RPMI8226 (cell line): ENCODE measurements at regions not wholly inside any gene's neighbourhood (a gene's known extent, or its start where the extent isn't known, plus 50 kb on each side); places are given as distances from the start of the nearest gene placed in this dataset.

Experiments
- DNase-seq: peaks from one replicate; pipeline ENCODE4 v3.0.0-alpha.2; 2015

- no peak for DNase-seq
Observed at GRCh38 chr12:88251798-88252197, 109.7 kb downstream of the TMTC3 start.

- no peak for DNase-seq
Observed at GRCh38 chr12:88253371-88253978, 111.4 kb downstream of the TMTC3 start.

GRCh38 chr12:88255224-88255623 is 113.1 kb downstream of the TMTC3 start:
- DNase-seq = no peak

- DNase-seq = no peak
Observed at GRCh38 chr12:88255847-88256246, 113.7 kb downstream of the TMTC3 start.

GRCh38 chr12:88258396-88258795 is 116.3 kb downstream of the TMTC3 start:
- no peak for DNase-seq

GRCh38 chr12:88266806-88267360 is 124.8 kb downstream of the TMTC3 start:
- DNase-seq = no peak

- DNase-seq = no peak
Observed at GRCh38 chr12:88267630-88268029, 125.5 kb downstream of the TMTC3 start.

- DNase-seq = no peak
Observed at GRCh38 chr12:88272456-88272855, 130.3 kb downstream of the TMTC3 start.

GRCh38 chr12:88273450-88273849 is 131.3 kb downstream of the TMTC3 start:
- DNase-seq = no peak

- DNase-seq = no peak
Observed at GRCh38 chr12:88273875-88274274, 131.8 kb downstream of the TMTC3 start.

GRCh38 chr12:88291498-88292131 is 149.5 kb downstream of the TMTC3 start:
- no peak for DNase-seq

- no peak for DNase-seq
Observed at GRCh38 chr12:88298014-88298682, 156.0 kb downstream of the TMTC3 start.

- no peak for DNase-seq
Observed at GRCh38 chr12:88298761-88299242, 156.7 kb downstream of the TMTC3 start.

GRCh38 chr12:88299567-88300101 is 157.5 kb downstream of the TMTC3 start:
- no peak for DNase-seq

GRCh38 chr12:88300931-88301330 is 158.8 kb downstream of the TMTC3 start:
- DNase-seq = no peak

GRCh38 chr12:88303335-88303734 is 161.2 kb downstream of the TMTC3 start:
- no peak for DNase-seq

GRCh38 chr12:88305254-88305890 is 163.3 kb downstream of the TMTC3 start:
- DNase-seq = no peak

GRCh38 chr12:88306471-88307069 is 164.5 kb downstream of the TMTC3 start:
- no peak for DNase-seq

- DNase-seq = no peak
Observed at GRCh38 chr12:88307961-88308360, 165.9 kb downstream of the TMTC3 start.

- DNase-seq = no peak
Observed at GRCh38 chr12:88308825-88309224, 166.7 kb downstream of the TMTC3 start.

- DNase-seq = no peak
Observed at GRCh38 chr12:88309546-88309945, 167.4 kb downstream of the TMTC3 start.

GRCh38 chr12:88310069-88310468 is 168.0 kb downstream of the TMTC3 start:
- no peak for DNase-seq

- no peak for DNase-seq
Observed at GRCh38 chr12:88310666-88311065, 168.6 kb downstream of the TMTC3 start.
